22Rv1 (cell line): ENCODE measurements at regions not wholly inside any gene's neighbourhood (a gene's known extent, or its start where the extent isn't known, plus 50 kb on each side); places are given as distances from the start of the nearest gene placed in this dataset.

Source experiments
- ZFX ChIP-seq: fragments of 450-650 bp; IDR thresholded peaks from 2 replicates; pipeline ENCODE4 v1.6.1; 2017; ENCODE audit warnings: antibody characterized with exemption, borderline replicate concordance
- TF ChIP-seq, protein P1 (sequence below): fragments of 450-650 bp; IDR thresholded peaks from 2 replicates; pipeline ENCODE4 v1.5.1; 2017; ENCODE audit warnings: mild to moderate bottlenecking

- TF ChIP-seq, protein P1, sequence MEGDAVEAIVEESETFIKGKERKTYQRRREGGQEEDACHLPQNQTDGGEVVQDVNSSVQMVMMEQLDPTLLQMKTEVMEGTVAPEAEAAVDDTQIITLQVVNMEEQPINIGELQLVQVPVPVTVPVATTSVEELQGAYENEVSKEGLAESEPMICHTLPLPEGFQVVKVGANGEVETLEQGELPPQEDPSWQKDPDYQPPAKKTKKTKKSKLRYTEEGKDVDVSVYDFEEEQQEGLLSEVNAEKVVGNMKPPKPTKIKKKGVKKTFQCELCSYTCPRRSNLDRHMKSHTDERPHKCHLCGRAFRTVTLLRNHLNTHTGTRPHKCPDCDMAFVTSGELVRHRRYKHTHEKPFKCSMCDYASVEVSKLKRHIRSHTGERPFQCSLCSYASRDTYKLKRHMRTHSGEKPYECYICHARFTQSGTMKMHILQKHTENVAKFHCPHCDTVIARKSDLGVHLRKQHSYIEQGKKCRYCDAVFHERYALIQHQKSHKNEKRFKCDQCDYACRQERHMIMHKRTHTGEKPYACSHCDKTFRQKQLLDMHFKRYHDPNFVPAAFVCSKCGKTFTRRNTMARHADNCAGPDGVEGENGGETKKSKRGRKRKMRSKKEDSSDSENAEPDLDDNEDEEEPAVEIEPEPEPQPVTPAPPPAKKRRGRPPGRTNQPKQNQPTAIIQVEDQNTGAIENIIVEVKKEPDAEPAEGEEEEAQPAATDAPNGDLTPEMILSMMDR: no peak
- no peak for TF ChIP-seq ZFX
Observed at GRCh38 chr4:155523358-155523757, 143.3 kb upstream of the GUCY1A1 start.
